HG03457 (cell line): ENCODE measurements at regions not wholly inside any gene's neighbourhood (a gene's known extent, or its start where the extent isn't known, plus 50 kb on each side); places are given as distances from the start of the nearest gene placed in this dataset.

Experiments used
- ATAC-seq: cut with Tn5 transposase; IDR thresholded peaks from one replicate; pipeline ENCODE4 v1.9.1; 2021; ENCODE audit warnings: moderate number of reproducible peaks; ENCODE audit not compliant: unreplicated experiment

GRCh38 chr6:164014346-164015087, 600.0 kb downstream of the QKI start:
- ATAC-seq, result no peak

DNA sequence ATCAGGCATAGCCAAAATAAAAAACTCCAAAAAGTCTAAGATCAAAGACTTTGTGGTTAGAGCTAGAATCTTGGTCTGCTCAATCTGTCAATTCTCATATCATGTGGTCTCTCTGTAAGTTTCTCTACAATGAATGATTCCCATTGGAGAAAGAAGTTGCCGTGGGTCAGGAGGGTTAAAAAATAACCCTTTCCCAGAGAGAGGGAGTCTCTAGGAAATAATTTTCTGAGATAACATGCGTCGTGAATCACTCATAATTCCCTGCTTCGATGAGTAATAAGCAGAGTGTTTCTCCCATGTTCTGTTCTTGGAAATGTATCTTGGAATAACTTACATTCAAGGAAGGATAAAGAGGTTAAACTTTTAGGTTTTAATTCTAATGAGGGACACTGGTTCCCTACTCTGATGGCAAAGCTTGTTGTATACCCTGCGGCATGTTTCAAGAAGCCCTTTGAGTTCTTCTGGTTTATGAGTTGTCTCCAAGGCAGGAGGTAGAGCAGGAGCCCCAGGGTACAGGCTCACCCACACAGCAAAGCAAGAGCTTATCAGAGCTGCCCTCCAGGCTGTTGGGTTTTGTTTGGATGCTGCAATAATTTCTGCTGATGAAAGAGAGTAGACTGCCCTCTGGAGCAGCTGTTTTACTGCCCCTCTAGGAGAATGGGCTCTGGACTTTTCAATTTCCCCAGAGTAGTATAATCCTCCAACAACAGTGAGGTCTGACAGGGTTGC, 599.1 kb downstream of the QKI start:
- no peak for ATAC-seq

GRCh38 chr6:164011321-164011720, 596.8 kb downstream of the QKI start:
- no peak for ATAC-seq

GRCh38 chr6:164010441-164011103, 596.1 kb downstream of the QKI start:
- no peak for ATAC-seq

DNA sequence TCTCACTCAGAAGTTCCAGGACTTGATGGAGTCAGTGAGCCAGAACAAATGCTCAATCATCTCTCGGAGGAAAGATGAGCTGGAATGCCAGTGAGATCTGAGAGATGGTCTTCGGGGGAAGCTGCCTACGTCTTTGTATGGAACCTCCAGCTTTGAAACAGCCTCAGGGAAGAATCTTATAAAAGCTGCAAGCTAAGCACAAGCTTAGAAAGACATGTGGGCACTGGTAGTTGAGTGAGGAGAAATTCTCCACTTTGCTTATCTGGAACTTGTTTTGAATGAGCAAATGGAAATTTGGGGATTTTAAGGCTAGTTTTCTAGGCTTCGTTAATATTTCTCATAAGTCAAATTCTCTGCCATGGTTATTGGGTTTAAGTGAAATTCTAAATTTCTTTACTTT, 594.4 kb downstream of the QKI start:
- ATAC-seq, result no peak

DNA sequence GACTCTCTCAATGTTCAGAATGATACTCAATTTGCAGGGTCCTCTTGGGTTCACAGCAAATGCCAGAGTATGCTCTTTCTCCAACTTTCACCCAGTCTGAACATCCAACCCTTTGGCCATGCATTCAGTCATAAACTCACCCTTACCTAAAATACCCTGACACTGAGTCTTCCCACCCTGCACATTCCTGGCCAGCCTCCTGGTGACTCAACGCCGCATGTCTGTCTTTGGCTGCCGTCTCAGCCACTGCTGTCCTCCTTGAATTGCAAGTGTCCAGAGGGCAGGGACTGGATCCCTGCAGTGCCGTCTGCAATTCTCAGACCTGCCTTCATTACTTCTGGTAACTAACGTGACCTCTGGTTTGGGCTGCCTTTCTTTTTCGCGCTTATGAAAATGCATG, 593.4 kb downstream of the QKI start:
- no peak for ATAC-seq

DNA sequence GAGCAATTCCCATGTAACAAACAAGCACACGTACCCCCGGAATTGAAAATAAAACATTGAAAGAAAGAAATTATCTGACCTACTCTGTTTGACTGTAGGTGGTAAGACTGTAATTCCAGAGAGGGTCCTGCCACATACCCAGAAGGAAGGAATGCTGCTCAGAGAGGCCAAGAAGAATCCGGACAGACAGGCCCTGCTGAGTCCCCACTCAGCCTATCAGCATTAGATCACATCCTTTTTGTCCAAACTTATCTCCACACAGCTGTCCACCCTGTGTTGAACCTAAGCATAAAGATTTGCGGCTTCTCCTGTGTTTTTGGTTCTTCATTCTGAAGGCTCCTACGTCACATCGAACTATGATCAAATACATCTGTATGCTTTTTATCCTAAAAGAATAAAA, 591.9 kb downstream of the QKI start:
- no peak for ATAC-seq

GRCh38 chr6:164005004-164005711, 590.6 kb downstream of the QKI start:
- no peak for ATAC-seq

DNA sequence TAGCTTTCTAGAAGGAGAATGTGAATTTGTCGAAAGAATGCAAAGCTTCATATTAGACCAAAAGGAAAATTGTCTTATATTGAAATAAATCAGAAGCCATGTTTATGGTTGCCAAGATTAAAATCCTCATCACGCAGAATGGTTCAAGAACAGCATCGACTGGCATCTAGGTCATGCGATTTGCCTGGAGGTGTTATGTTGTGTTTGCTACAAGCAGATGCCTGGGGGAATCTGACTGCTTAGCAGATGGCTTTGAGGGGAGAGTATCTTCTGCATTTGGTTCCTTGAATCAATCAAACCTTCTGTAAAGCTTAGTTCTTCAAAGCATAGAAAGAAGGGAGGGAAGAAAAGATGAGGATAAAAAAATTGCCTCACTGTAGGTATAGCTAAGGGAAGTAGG, 585.8 kb downstream of the QKI start:
- no peak for ATAC-seq

- no peak for ATAC-seq
These were observed 585.1 kb downstream of the QKI start for GRCh38 chr6:163999475-164000125.

DNA sequence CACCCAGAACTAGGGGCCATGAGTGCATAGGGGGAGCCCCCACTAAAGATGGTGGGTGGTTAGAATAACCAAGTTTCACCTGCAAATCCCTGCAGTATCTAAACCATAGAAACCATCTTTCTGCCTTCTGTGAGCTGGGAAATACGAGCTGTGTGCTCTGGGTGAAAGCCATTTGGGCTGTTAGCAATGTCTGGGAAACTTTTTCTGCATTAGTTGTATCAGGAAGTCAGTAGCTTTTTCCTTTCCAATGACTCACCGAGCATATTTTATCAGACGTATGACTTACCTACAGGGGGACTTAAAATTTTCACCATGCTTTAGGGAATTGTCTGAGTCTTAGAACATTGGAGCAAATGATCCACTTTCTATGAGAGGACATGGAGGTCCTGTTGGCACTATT, 584.0 kb downstream of the QKI start:
- no peak for ATAC-seq

GRCh38 chr6:163996491-163996890, 582.0 kb downstream of the QKI start:
- ATAC-seq, result no peak

DNA sequence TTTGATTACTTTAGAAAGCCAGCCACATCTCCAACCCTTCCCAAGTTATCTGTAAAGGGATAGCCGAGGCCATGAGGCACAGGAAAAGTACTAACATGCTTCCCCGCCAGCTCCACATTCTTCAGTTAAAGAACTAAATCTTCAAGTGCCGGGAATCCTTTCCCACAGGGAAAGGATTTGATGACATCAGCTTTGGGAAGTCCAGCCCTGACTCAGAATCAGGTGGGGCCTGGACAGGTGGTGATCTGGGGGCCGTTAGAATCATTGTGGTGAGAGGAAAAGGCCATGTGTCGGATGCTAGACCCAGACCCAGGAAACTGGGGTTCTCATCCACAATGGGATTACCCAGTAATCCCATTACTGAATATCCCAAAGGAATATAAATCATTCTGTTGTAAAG, 580.0 kb downstream of the QKI start:
- no peak for ATAC-seq

GRCh38 chr6:163992701-163993100, 578.2 kb downstream of the QKI start:
- no peak for ATAC-seq

DNA sequence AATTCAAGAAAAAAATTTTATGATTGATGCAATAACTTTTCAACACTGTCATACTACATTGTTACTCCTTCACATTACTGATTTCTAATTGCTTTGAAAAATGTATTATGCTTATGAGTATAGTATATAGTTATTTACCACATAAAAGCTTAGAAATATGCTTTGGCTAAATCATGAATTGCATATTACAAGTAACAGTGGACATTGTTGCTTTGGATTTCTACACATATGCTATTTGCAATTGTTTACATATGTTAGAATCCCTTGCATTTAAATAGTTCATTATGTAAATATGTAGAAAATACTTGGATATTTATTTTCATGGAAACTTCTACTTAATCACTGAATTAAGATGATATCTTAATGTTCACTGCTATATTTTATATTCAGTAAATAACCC, 577.5 kb downstream of the QKI start:
- no peak for ATAC-seq

DNA sequence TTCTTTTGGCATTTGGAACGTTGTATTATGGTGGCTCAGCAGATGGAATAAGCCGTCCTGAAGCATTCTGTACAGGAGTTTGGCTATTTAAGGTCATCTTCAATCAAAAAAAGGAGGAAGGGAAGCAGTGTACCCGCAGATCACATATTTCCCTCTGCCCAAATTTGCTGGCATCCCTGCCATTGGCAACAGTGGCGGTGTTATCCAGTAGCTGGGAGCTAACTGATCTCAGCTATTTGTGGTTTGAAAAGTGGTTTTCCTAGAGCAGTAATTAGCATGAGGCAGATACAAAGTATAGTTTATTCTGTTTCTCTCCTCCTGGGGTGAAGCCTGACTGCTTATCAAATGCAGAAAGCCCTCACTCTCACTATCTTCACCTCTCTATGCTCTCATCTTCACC, 576.8 kb downstream of the QKI start:
- ATAC-seq, result no peak

DNA sequence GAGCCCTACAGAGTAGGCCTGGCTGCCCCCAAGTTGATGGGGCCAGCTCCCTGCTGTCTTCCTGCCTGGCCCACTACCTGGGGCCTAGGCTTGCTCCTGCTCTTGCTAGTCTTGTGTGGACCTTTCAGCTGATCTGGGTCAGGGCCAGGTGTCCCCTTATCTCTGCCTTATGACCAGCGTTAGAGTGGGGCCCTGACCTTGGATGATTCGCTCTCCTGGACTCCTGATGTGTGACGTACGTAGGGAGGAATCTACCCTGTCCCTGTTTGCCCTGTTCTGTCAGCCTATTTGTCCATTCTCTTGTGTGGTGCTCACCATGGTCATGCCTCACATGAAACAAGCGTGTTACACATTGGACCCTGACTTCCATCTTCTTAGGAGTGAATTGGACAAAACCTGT, 571.8 kb downstream of the QKI start:
- ATAC-seq, result no peak

- no peak for ATAC-seq
These were observed 571.2 kb downstream of the QKI start for GRCh38 chr6:163985710-163986109.

- ATAC-seq, result no peak
These were observed 570.5 kb downstream of the QKI start for GRCh38 chr6:163985040-163985439.

DNA sequence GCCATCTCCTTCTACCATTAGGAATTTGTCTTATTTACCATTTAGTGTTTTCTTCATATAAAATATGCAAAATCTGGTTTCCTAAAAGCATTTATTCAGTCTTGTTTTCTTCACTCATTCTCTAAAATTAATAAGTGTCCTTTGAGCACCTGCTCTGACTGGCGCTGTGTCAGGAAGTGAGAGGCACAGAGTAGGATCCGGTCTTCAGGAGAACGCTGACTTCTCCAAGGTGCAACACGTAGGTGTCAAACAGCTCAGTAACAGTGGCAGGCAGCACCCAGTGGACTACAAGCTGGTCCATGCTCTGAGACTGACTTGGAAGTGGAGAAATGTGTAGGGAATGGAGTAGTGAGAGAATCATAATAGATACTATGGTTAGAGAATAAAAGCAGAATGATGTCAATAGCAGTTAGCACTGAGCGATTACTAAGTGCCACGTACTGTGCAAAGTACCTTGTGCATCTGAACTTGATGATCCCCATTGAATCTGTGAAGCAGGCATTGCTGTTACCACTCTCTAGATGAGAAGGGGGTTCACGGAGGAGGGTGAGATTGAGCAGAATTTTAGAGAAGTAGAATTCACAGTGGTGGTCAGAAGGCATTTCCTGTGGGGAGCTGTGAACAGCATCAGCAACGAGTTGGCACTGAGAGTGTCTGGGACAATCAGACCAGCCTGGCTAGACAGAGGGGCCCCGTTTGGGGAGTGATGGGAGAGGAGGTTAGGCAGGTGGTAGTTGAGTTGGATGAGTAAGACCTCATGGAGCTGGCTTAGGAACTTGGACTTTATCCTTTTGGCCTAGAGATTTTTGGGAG, 569.8 kb downstream of the QKI start:
- peak; percentile 80 for ATAC-seq
